ENCODE measurements at regions not wholly inside any gene's neighbourhood (a gene's known extent, or its start where the extent isn't known, plus 50 kb on each side); places are given as distances from the start of the nearest gene placed in this dataset.

DNA sequence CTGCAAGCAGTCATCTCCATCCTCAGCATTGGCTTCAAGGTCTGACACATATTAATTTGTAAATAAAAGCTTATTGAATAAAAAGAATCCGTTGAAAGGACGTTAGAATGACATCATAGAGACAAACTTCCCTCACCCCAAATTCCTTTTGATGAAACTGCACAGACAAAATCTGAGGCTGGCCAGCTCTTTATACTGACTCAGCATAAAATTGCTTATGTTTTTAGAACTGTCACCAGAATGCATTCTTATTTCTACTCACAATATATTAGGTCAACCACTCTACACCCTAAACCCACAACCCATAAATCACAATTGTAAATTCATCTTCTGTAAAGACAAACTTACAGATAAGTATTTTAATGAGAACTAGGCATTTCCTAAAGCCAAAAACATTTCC, 359.2 kb upstream of the TEX13C start:
- H3K4me3 ChIP-seq (ENCODE audit: low read length) = no peak overlapping the region
- no peak for DNase-seq (ENCODE audit: low read depth)
- TF ChIP-seq, protein P1, sequence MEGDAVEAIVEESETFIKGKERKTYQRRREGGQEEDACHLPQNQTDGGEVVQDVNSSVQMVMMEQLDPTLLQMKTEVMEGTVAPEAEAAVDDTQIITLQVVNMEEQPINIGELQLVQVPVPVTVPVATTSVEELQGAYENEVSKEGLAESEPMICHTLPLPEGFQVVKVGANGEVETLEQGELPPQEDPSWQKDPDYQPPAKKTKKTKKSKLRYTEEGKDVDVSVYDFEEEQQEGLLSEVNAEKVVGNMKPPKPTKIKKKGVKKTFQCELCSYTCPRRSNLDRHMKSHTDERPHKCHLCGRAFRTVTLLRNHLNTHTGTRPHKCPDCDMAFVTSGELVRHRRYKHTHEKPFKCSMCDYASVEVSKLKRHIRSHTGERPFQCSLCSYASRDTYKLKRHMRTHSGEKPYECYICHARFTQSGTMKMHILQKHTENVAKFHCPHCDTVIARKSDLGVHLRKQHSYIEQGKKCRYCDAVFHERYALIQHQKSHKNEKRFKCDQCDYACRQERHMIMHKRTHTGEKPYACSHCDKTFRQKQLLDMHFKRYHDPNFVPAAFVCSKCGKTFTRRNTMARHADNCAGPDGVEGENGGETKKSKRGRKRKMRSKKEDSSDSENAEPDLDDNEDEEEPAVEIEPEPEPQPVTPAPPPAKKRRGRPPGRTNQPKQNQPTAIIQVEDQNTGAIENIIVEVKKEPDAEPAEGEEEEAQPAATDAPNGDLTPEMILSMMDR (conservative IDR thresholded peaks at IDR 0.05; ENCODE audit: low read length) = no peak

DNA sequence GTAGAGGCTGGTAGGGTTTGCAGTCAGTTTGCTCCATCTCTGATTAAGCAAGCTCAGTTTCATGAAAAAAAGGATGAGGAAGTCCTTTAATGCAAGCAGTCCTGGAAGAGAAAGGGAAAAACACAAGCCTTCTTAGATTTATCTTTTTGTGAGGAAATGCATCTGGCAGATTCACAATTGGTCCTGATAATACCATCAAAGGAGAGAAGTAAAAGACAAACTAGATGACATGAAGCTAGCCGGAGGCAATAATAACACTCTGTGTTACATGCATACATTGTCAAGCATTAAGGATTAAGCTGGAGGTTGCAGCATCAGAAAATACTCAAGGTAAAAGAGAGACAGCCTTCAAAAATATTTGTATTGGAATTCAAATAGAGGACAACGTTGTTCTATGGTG, 356.0 kb upstream of the TEX13C start, which contains the start of gene TENM1:
Gene TENM1, minus strand, starts transcription at position 101 of the 400 bp plus-strand sequence.
- no peak within 1 kb of the TSS for H3K4me3 ChIP-seq (ENCODE audit: low read length)
- DNase-seq (ENCODE audit: low read depth) = no peak
- TF ChIP-seq, protein P1 (conservative IDR thresholded peaks at IDR 0.05; ENCODE audit: low read length) = no peak

DNA sequence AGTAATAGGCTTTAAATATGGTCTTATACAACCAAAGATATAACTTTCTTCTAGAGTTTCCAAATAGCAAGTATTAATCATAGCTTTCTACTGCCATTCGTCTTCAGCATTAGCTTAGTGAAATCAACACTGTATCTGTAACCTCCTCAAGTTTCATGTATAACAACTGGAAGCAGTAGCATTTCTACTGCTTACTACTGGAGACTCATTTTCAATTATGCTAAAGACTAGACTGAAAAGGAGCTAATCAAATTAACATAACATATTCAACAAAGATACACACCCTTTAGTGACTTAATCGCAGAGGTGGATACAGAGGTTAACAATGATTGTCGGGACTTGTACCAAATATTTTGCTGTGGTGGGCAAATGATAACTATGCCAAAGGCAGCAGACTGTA, 344.2 kb upstream of the TEX13C start:
- H3K4me3 ChIP-seq (ENCODE audit: low read length) = no peak overlapping the region
- no peak for DNase-seq (ENCODE audit: low read depth)
- TF ChIP-seq, protein P1 (conservative IDR thresholded peaks at IDR 0.05; ENCODE audit: low read length) = no peak

DNA sequence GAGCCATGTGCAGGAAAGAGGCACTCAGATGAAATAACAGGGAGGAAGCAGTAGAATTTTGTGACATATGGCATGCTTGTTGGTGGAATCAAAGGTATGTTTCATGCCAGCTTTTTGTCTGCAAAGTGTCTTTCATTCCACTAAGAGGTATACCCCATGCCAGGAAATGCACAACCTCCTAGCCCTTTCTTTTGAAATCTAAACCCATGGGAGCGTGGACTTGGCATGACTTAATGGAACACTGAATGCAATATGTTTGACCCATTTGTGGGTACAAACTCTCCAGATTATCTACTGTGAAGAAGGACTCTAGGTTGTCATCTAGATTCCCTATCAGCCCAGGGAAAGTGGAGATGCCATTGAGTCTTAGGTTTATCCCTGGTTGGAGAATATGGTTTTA, 338.3 kb upstream of the TEX13C start:
- no peak for DNase-seq (ENCODE audit: low read depth)
- TF ChIP-seq, protein P1 (conservative IDR thresholded peaks at IDR 0.05; ENCODE audit: low read length) = no peak
- H3K4me3 ChIP-seq (ENCODE audit: low read length) = no peak overlapping the region

DNA sequence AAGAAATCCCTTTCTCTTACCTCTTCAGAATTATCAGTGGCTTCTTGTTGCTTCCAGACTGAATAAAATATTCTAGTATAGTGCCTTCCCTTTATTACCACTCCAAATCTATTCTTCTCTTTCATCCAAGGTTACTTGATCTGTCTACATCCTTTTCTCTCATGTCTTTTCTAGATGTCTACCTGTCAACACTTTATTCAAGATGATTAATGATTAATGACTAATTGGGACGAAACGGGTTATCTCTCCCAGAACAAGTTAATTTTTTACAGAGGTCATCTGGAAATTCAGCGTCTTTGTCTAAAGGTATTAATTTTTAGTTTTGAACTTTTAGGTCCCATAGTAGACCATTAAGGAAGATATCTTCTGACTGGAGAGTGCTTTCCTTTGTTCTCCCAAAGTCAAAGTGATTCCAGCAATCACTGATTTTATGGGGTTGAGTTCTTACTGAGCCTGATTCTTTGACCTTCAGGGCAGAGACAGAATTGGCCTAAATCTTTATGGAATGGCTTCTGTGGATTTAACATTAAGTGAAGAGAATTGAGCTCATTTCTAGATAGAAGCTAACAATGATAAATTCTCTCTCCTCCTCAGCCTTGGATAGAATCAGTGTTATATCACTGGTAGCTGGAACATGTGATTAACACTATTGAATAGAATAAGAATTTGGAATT, 335.4 kb upstream of the TEX13C start:
- no peak for DNase-seq (ENCODE audit: low read depth)
- TF ChIP-seq, protein P1 (conservative IDR thresholded peaks at IDR 0.05; ENCODE audit: low read length) = no peak
- no peak overlapping the region for H3K4me3 ChIP-seq (ENCODE audit: low read length)

DNA sequence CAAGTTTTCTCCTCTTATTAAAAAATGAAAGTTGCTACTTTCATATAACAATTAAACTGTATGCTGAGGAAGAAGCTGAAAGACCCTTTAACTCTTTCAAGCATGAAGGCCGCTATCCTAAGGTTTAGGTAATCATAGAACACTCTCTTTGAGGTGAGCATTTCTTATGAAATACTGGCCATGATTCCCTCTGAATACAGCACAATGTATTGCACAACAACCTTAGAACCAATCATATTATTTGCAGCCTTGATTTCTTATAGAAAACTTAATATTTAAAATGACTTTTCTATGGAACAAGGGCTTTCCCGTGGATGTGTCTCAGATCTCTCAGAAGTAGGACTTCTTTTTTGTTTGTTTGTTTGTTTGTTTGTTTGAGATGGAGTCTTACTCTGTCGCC, 333.4 kb upstream of the TEX13C start:
- no peak for DNase-seq (ENCODE audit: low read depth)
- H3K4me3 ChIP-seq (ENCODE audit: low read length) = no peak overlapping the region
- TF ChIP-seq, protein P1 (conservative IDR thresholded peaks at IDR 0.05; ENCODE audit: low read length) = no peak

DNA sequence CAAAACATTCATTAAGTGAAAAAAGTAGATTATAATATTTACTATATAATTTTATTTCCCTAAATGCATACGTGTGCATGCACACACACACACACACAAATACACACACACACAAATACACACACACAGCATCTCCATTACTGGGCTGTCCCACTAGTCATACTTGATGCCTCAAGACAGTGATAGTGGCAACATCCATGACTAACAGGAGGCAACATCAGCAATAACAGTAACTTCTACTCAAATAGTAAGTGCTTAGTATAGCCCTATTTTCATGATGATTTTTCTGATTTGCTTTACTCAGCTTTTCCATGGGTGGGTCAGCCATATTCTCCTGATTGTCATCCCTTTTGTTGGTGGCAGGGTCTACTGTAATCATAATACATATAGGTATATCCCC, 325.9 kb upstream of the TEX13C start:
- TF ChIP-seq, protein P1 (conservative IDR thresholded peaks at IDR 0.05; ENCODE audit: low read length) = no peak
- no peak for DNase-seq (ENCODE audit: low read depth)
- no peak overlapping the region for H3K4me3 ChIP-seq (ENCODE audit: low read length)
